ENCODE measurements at regions not wholly inside any gene's neighbourhood (a gene's known extent, or its start where the extent isn't known, plus 50 kb on each side); places are given as distances from the start of the nearest gene placed in this dataset.

DNA sequence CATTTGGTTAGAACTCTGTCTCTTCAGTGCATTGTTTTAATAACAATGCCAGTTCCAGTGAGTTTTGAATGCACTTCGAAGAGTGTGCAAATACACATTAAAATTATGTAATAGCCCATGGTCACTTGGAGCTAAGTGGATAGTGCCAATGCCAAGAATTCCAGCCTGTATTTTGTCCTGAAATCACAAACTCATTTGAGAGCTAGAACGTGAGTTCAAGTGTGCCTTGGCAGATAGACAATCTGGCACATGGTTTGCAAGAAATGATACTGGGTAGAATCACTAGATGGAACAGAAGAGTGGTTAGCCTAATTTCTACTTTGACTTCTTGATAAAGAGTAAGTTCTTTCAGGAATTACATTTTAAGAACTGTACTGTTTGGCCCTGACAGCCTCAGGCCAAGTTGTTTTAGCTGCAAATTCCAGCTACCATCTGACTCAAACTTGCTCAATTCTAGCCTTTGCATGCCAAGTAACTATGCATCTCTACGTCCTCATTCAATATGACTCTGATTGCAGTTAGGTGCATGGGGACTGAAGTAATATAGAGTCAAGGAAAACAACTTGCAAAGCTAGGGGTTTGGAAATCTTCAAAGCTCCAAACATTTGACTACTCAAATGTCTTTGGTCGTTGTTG, 131.9 kb upstream of the SMIM31 start:
- Histone ChIP-seq H2BK12ac (ENCODE audit: low read depth, low read length) (no peak overlapping the region), H3K18ac (ENCODE audit: extremely low read depth, low read length) (no peak overlapping the region), H2BK5ac (ENCODE audit: low read depth, low read length) (no peak overlapping the region), H3K4ac (replicated peaks; ENCODE audit: insufficient read length, low read depth, low read length) (no peak overlapping the region), H3K27me3 (replicated peaks in 1 of 4; ENCODE audit: control insufficient read depth in 3 of 4, extremely low read depth in 1 of 4, insufficient read depth in 3 of 4, low read length in 3 of 4) (no peaks in the 10 kb centered on the region), H3K4me1 (replicated peaks in 1 of 4; ENCODE audit: control insufficient read depth in 3 of 4, insufficient read depth in 4 of 4, low read length in 3 of 4) (no peaks in the 10 kb centered on the region), H3K56ac (replicated peaks; ENCODE audit: insufficient read length, low read depth, low read length) (no peak overlapping the region), H4K91ac (replicated peaks; ENCODE audit: insufficient read length, low read length) (no peak overlapping the region), H3K23me2 (ENCODE audit: low read depth, low read length) (no peaks in the 10 kb centered on the region), H3K27ac (ENCODE audit: low read depth, low read length) (no peak overlapping the region), H3K79me1 (ENCODE audit: low read depth, low read length) (no peaks in the 10 kb centered on the region), H3K9me3 (ENCODE audit: insufficient read depth in 2 of 2, low read depth in 1 of 2, low read length in 1 of 2) (no peaks in the 10 kb centered on the region), H4K20me1 (replicated peaks in 1 of 2; ENCODE audit: control insufficient read depth in 1 of 2, insufficient read depth in 2 of 2, low read length in 2 of 2) (no peaks in the 10 kb centered on the region), H3K4me2 (ENCODE audit: insufficient read depth in 1 of 2, low read depth in 2 of 2, low read length in 2 of 2) (no peak overlapping the region), H4K5ac (ENCODE audit: insufficient read length, low read depth, low read length) (no peak overlapping the region), H4K8ac (ENCODE audit: extremely low read depth, insufficient read depth, low read length) (no peak overlapping the region), H2BK15ac (ENCODE audit: low read length) (no peak overlapping the region), H3K79me2 (ENCODE audit: control insufficient read depth in 1 of 2, insufficient read depth in 2 of 2, low read length in 2 of 2) (no peaks in the 10 kb centered on the region), H3K23ac (ENCODE audit: insufficient read length) (no peak overlapping the region), H2BK20ac (ENCODE audit: low read length) (no peak overlapping the region), H2AFZ (ENCODE audit: low read length) (no peak overlapping the region; the same call in 1 of the 2 replicates), H3K14ac (ENCODE audit: insufficient read length) (no peak overlapping the region), H3K36me3 (ENCODE audit: control insufficient read depth in 2 of 4, insufficient read depth in 4 of 4, low read length in 3 of 4) (no peaks in the 10 kb centered on the region), H3K4me3 (ENCODE audit: extremely low read depth in 1 of 4, insufficient read depth in 2 of 4, low read depth in 3 of 4, low read length in 4 of 4) (no peak overlapping the region), H2BK120ac (replicated peaks; ENCODE audit: low read depth, low read length) (no peak overlapping the region), H3K9ac (replicated peaks in 1 of 4; ENCODE audit: extremely low read depth in 1 of 4, low read depth in 3 of 4, low read length in 3 of 4) (no peak overlapping the region), H2AK5ac (ENCODE audit: low read depth, low read length) (no peak overlapping the region)
- DNase-seq (ENCODE audit: low read depth in 1 of 2, low spot score in 2 of 2) (no peak), FAIRE-seq (no peak)
- 83% methylated on average over 4 of the region's 4 CpGs; no CpG with 5 or more reads in 1 of the 2 experiments for WGBS, 2 experiments (ENCODE audit: extremely low coverage in 1 of 2, insufficient coverage in 1 of 2, insufficient read length in 1 of 2, insufficient replicate concordance in 2 of 2, low coverage in 1 of 2, low lambda C conversion rate in 2 of 2, missing lambda C conversion rate in 1 of 2)
- CTCF ChIA-PET (ENCODE audit: partially characterized antibody) = interaction anchor here (1.0 kb wide), 1 partner anchor 109 kb away, joined by 3 read pairs; no protein-coding TSS in a partner anchor
- POLR2A ChIA-PET (ENCODE audit: partially characterized antibody) = no interaction called here
- TF ChIP-seq KDM4A (IDR thresholded peaks at IDR 0.05; ENCODE audit: low read depth, low read length, severe bottlenecking) = no peak
- TF ChIP-seq SP2 (IDR thresholded peaks at IDR 0.05; ENCODE audit: low read length) = no peak
- TF ChIP-seq BRCA1 (IDR thresholded peaks at IDR 0.05; ENCODE audit: low read depth, low read length) = no peak

Data from H1 (cell line).